ENCODE measurements at regions not wholly inside any gene's neighbourhood (a gene's known extent, or its start where the extent isn't known, plus 50 kb on each side); places are given as distances from the start of the nearest gene placed in this dataset.

DNA sequence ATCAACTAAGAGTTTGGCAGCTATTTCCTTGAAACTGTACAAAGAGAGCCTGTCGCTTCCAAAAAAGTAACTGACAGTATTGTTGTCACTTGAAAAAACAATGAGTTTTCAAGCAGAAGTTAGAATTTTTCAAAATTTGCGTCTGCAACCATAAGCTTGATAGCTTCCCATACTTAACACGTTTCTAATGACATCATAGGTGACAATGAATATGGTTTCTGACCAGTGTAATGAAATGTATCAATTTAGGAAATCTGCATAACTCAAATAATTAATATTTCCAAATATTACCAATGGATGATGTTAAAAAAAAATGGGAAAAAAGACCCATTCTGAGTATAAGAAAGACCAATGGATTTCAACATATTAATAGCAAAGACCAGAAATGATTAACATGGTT is 165.4 kb upstream of the CRY1 start:
- TF ChIP-seq, protein P1, sequence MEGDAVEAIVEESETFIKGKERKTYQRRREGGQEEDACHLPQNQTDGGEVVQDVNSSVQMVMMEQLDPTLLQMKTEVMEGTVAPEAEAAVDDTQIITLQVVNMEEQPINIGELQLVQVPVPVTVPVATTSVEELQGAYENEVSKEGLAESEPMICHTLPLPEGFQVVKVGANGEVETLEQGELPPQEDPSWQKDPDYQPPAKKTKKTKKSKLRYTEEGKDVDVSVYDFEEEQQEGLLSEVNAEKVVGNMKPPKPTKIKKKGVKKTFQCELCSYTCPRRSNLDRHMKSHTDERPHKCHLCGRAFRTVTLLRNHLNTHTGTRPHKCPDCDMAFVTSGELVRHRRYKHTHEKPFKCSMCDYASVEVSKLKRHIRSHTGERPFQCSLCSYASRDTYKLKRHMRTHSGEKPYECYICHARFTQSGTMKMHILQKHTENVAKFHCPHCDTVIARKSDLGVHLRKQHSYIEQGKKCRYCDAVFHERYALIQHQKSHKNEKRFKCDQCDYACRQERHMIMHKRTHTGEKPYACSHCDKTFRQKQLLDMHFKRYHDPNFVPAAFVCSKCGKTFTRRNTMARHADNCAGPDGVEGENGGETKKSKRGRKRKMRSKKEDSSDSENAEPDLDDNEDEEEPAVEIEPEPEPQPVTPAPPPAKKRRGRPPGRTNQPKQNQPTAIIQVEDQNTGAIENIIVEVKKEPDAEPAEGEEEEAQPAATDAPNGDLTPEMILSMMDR (IDR thresholded peaks at IDR 0.05), result no peak
- Mint-ChIP-seq H3K27me3 (ENCODE audit: unreplicated experiment) (peaks cover 3% of the 10 kb centered on the region), H3K4me3 (ENCODE audit: unreplicated experiment) (no peak overlapping the region), H3K9me3 (ENCODE audit: unreplicated experiment) (no peaks in the 10 kb centered on the region), H3K4me1 (ENCODE audit: unreplicated experiment) (no peaks in the 10 kb centered on the region), H3K36me3 (ENCODE audit: unreplicated experiment) (no peaks in the 10 kb centered on the region), H3K27ac (ENCODE audit: unreplicated experiment) (no peak overlapping the region)
- DNase-seq (ENCODE audit: extremely low spot score, unreplicated experiment), result no peak

DNA sequence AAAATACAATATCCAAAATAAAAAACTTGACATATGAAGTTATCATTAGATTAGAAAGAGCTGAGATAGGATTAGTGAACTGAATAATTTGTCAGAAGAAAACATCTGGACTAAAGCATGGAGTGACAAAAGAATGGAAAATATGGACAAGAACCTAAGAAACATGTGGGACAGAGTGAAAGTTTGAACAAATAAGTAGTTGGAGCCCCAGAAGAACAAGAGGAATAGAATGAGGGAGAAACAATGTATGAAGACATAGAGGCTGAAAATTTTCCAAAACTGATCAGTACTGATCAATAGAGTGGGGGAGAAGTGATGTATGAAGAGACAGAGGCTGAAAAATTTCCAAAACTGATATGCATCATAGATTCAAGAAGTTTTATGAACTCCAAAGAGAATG is 170.6 kb upstream of the CRY1 start:
- no peak for DNase-seq (ENCODE audit: extremely low spot score, unreplicated experiment)
- Mint-ChIP-seq H3K9me3 (ENCODE audit: unreplicated experiment) (no peaks in the 10 kb centered on the region), H3K4me1 (ENCODE audit: unreplicated experiment) (no peaks in the 10 kb centered on the region), H3K36me3 (ENCODE audit: unreplicated experiment) (no peaks in the 10 kb centered on the region), H3K27me3 (ENCODE audit: unreplicated experiment) (peaks cover 3% of the 10 kb centered on the region), H3K27ac (ENCODE audit: unreplicated experiment) (no peak overlapping the region), H3K4me3 (ENCODE audit: unreplicated experiment) (no peak overlapping the region)
- TF ChIP-seq, protein P1 (IDR thresholded peaks at IDR 0.05), result no peak

DNA sequence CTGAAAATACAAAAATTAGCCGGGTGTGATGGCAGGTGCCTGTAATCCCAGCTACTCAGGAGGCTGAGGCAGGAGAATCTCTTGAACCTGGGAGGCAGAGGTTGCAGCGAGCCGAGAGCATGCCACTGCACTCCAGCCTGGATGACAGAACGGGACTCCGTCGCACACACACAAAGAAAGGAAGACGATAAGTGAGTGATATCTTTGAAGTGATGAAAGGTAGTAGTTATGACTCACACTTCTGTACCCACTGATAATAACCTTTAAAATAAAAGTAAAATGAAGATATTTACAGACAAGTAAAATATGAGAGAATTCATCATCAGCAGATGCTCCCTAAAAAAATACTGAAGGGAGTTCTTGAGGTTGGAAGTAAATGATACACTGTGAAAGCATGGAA is 171.3 kb upstream of the CRY1 start:
- Mint-ChIP-seq H3K4me3 (ENCODE audit: unreplicated experiment) (no peak overlapping the region), H3K27ac (ENCODE audit: unreplicated experiment) (no peak overlapping the region), H3K9me3 (ENCODE audit: unreplicated experiment) (no peaks in the 10 kb centered on the region), H3K36me3 (ENCODE audit: unreplicated experiment) (no peaks in the 10 kb centered on the region), H3K4me1 (ENCODE audit: unreplicated experiment) (no peaks in the 10 kb centered on the region), H3K27me3 (ENCODE audit: unreplicated experiment) (peaks cover 3% of the 10 kb centered on the region)
- no peak for DNase-seq (ENCODE audit: extremely low spot score, unreplicated experiment)
- TF ChIP-seq, protein P1 (IDR thresholded peaks at IDR 0.05), result no peak

DNA sequence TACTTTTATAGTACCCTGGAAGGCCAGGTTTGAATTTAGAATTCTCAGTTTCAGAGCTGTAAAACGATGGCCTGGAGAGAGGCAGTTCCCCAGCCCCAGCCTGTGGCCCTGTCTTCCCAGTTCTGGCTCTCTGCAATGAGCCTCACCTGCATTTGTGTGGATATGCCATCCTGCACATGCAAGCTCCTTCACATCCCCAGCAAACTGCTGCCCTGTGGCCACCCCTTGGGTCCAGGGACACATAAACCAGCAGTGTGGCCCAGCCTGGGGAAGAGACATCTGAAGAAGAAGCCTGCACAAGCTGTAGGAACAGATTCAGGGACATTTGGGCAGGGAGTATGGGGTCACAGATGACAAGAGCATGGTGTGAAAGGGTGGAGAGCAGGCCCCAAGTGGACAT is 174.3 kb upstream of the CRY1 start:
- no peak overlapping the region for H3K27ac Mint-ChIP-seq (ENCODE audit: unreplicated experiment)
- no peaks in the 10 kb centered on the region for H3K27me3 Mint-ChIP-seq (ENCODE audit: unreplicated experiment)
- TF ChIP-seq, protein P1 (IDR thresholded peaks at IDR 0.05), result no peak
- no peak overlapping the region for H3K4me3 Mint-ChIP-seq (ENCODE audit: unreplicated experiment)
- no peaks in the 10 kb centered on the region for H3K4me1 Mint-ChIP-seq (ENCODE audit: unreplicated experiment)
- no peaks in the 10 kb centered on the region for H3K36me3 Mint-ChIP-seq (ENCODE audit: unreplicated experiment)
- H3K9me3 Mint-ChIP-seq (ENCODE audit: unreplicated experiment), result no peaks in the 10 kb centered on the region
- no peak for DNase-seq (ENCODE audit: extremely low spot score, unreplicated experiment)

DNA sequence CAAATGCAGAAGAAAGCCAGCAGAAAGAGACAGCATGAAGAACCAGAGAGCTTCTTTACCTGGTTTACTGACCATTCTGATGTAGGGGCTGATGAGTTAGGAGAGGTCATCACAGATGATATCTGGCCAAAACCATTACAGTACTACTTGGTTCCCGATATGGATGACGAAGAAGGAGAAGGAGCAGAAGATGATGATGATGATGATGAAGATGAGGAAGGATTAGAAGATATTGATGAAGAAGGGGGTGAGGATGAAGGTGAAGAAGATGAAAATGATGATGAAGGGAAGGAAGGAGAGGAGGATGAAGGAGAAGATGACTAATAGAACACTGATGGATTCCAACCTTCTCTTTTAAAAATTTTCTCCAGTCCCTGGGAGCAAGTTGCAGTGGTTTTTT is 178.2 kb upstream of the CRY1 start:
- Mint-ChIP-seq H3K27me3 (ENCODE audit: unreplicated experiment) (peaks cover 2% of the 10 kb centered on the region), H3K9me3 (ENCODE audit: unreplicated experiment) (no peaks in the 10 kb centered on the region), H3K36me3 (ENCODE audit: unreplicated experiment) (no peaks in the 10 kb centered on the region), H3K4me1 (ENCODE audit: unreplicated experiment) (no peaks in the 10 kb centered on the region), H3K4me3 (ENCODE audit: unreplicated experiment) (no peak overlapping the region), H3K27ac (ENCODE audit: unreplicated experiment) (no peak overlapping the region)
- DNase-seq (ENCODE audit: extremely low spot score, unreplicated experiment), result no peak
- TF ChIP-seq, protein P1 (IDR thresholded peaks at IDR 0.05), result no peak

Data from osteocyte (in vitro differentiated cells).